Ishikawa (cell line): ENCODE measurements at regions not wholly inside any gene's neighbourhood (a gene's known extent, or its start where the extent isn't known, plus 50 kb on each side); places are given as distances from the start of the nearest gene placed in this dataset.
A peak's percentile ranks its signal among the peaks of the same experiment; 100 is the strongest.

ENCODE experiments used
- CEBPB ChIP-seq: IDR thresholded peaks from 2 replicates; pipeline ENCODE4 v1.6.1; 2012
- CREB1 ChIP-seq: IDR thresholded peaks from 2 replicates; pipeline ENCODE4 v1.6.1; 2012; ENCODE audit warnings: low read depth
- EGR1 ChIP-seq: IDR thresholded peaks from 2 replicates; pipeline ENCODE4 v1.6.1; 2012
- EP300 ChIP-seq: IDR thresholded peaks from 2 replicates; pipeline ENCODE4 v1.6.1; 2012; ENCODE audit warnings: borderline replicate concordance
- FOXM1 ChIP-seq: IDR thresholded peaks from 2 replicates; pipeline ENCODE4 v1.6.1; 2012; ENCODE audit warnings: low read depth, borderline replicate concordance
- NFIC ChIP-seq: IDR thresholded peaks from 2 replicates; pipeline ENCODE4 v1.6.1; 2012
- RAD21 ChIP-seq: IDR thresholded peaks from 2 replicates; pipeline ENCODE4 v1.6.1; 2012; ENCODE audit warnings: low read depth
- TAF1 ChIP-seq: IDR thresholded peaks from 2 replicates; pipeline ENCODE4 v1.6.1; 2012; ENCODE audit warnings: low read depth, mild to moderate bottlenecking
- TCF12 ChIP-seq: IDR thresholded peaks from 2 replicates; pipeline ENCODE4 v1.6.1; 2012; ENCODE audit warnings: low read depth
- TEAD4 ChIP-seq: IDR thresholded peaks from 2 replicates; pipeline ENCODE4 v1.6.1; 2012
- YY1 ChIP-seq: IDR thresholded peaks from 2 replicates; pipeline ENCODE4 v1.6.1; 2012; ENCODE audit warnings: low read depth
- ZBTB7A ChIP-seq: IDR thresholded peaks from 2 replicates; pipeline ENCODE4 v1.6.1; 2012; ENCODE audit warnings: low read depth
- TF ChIP-seq, protein P1 (sequence below): IDR thresholded peaks from 2 replicates; pipeline ENCODE4 v1.6.1; 2012
- TF ChIP-seq, protein P2 (sequence below): IDR thresholded peaks from 2 replicates; pipeline ENCODE4 v1.6.1; 2012
- TF ChIP-seq, protein P3 (sequence below): IDR thresholded peaks from 2 replicates; pipeline ENCODE4 v1.6.1; 2012; ENCODE audit warnings: low read depth, mild to moderate bottlenecking

DNA sequence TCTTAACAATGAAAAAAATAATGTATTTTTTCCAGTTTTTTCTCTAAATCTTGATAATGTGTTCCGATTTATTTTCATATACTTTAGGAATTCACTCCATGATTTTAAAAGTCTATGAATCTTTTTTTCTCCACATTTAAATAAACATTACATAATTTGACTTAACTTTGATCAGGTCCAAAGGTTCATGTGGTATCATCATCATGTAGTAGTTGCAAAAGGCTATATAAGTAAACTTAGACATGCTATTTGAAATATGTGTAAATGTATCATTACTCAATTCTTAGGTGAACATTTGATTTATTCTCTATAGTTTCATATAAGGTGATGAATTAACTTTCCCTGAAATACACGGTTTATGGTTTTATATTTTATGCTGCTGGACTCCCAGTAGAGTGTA is 2197.0 kb upstream of the RAG2 start:
- TF ChIP-seq EGR1 = no peak
- TF ChIP-seq TCF12 = no peak
- TF ChIP-seq CEBPB = no peak
- TF ChIP-seq ZBTB7A = no peak
- TF ChIP-seq FOXM1 = no peak
- TF ChIP-seq TEAD4 = no peak
- no peak for TF ChIP-seq EP300
- no peak for TF ChIP-seq CREB1
- TF ChIP-seq, protein P1, sequence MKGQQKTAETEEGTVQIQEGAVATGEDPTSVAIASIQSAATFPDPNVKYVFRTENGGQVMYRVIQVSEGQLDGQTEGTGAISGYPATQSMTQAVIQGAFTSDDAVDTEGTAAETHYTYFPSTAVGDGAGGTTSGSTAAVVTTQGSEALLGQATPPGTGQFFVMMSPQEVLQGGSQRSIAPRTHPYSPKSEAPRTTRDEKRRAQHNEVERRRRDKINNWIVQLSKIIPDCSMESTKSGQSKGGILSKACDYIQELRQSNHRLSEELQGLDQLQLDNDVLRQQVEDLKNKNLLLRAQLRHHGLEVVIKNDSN = no peak
- TF ChIP-seq, protein P2, sequence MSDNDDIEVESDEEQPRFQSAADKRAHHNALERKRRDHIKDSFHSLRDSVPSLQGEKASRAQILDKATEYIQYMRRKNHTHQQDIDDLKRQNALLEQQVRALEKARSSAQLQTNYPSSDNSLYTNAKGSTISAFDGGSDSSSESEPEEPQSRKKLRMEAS = no peak
- TF ChIP-seq, protein P3, sequence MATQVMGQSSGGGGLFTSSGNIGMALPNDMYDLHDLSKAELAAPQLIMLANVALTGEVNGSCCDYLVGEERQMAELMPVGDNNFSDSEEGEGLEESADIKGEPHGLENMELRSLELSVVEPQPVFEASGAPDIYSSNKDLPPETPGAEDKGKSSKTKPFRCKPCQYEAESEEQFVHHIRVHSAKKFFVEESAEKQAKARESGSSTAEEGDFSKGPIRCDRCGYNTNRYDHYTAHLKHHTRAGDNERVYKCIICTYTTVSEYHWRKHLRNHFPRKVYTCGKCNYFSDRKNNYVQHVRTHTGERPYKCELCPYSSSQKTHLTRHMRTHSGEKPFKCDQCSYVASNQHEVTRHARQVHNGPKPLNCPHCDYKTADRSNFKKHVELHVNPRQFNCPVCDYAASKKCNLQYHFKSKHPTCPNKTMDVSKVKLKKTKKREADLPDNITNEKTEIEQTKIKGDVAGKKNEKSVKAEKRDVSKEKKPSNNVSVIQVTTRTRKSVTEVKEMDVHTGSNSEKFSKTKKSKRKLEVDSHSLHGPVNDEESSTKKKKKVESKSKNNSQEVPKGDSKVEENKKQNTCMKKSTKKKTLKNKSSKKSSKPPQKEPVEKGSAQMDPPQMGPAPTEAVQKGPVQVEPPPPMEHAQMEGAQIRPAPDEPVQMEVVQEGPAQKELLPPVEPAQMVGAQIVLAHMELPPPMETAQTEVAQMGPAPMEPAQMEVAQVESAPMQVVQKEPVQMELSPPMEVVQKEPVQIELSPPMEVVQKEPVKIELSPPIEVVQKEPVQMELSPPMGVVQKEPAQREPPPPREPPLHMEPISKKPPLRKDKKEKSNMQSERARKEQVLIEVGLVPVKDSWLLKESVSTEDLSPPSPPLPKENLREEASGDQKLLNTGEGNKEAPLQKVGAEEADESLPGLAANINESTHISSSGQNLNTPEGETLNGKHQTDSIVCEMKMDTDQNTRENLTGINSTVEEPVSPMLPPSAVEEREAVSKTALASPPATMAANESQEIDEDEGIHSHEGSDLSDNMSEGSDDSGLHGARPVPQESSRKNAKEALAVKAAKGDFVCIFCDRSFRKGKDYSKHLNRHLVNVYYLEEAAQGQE = no peak

DNA sequence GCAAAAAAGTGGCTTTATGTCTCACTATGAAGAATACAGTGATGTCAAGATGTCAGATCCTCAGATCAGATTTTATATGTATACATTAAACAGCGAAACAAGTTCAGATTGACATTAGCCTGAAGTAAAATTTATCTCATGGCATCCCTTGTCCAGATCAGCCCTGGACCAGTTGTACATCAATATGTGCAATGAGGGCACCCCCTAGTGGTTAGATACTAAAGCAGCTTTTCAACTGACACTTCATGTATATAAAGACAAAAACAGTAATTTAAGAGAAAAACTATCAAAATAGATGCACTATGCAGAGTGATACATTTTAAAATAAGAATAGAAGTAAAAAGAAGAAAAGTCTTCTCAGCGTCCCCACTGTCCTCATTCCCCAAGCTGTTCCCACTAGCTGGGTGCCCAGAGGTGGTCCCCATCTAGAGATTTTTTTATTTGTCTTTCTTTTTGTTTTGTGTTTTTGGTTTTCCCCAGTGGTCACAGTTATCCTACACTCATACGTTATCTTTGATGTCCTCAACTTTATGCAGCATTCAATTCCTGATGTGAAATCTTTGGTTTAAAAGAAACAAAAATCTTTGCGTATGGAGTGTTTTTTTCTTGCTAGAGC is 2193.4 kb upstream of the RAG2 start:
- TF ChIP-seq, protein P3 = no peak
- TF ChIP-seq TAF1 (no peak), RAD21 (peak; percentile 84), EGR1 (no peak), TEAD4 (no peak), YY1 (no peak)
- TF ChIP-seq, protein P1 = no peak

DNA sequence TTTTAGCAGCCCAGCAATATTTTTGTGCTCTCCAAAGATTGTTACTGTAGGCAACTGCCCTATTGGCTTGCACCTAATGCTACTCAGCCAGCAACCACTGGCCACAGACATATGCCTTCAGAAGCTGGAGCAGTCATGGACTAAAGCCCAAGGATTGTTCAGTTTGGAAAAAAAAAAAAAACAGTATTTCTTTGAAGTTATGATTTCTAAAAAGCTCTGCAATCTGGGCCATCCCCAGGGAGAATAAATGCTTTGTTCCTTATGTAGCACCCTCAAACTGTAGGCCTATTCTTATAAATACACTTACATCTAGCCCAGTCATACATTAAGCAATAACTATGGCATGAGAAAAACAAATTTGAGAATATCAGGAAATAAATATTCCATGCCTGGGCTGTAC is 2190.5 kb upstream of the RAG2 start:
- TF ChIP-seq, protein P3 = no peak
- no peak for TF ChIP-seq TAF1
- TF ChIP-seq EGR1 = no peak
- TF ChIP-seq, protein P2 = no peak
- no peak for TF ChIP-seq CREB1

DNA sequence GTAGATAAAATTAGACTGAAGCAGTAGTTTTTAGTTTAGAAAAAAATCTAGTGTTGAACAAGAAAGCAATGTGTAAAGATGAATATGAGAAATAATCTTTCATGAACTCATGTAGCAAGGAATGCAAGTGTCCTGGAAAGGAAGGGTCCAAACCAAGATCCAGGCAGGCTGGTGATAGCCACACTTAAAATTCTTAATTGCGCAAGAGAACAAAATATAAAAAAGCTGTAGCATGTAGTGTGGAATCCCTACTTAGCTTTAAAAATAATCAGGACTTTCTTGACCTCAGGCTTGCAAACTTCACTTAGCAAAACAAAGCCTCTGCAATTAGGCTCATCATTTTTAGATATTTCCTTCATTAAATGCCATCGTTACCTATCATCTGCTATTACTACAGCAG is 2186.1 kb upstream of the RAG2 start:
- no peak for TF ChIP-seq TCF12
- TF ChIP-seq, protein P2 = no peak
- no peak for TF ChIP-seq RAD21
- no peak for TF ChIP-seq TEAD4
- TF ChIP-seq, protein P3 = no peak
- TF ChIP-seq YY1 = no peak
- TF ChIP-seq CREB1 = no peak
- TF ChIP-seq EP300 = no peak
- TF ChIP-seq EGR1 = no peak
- no peak for TF ChIP-seq TAF1
- TF ChIP-seq, protein P1 = no peak
- TF ChIP-seq NFIC = no peak
- no peak for TF ChIP-seq CEBPB
- TF ChIP-seq FOXM1 = no peak
- no peak for TF ChIP-seq ZBTB7A
